Spinal cord (tissue), 9 donors: ENCODE measurements at regions not wholly inside any gene's neighbourhood (a gene's known extent, or its start where the extent isn't known, plus 50 kb on each side); places are given as distances from the start of the nearest gene placed in this dataset.

ENCODE experiments used
- DNase-seq, 6 donors: peaks; one replicate each; pipeline versions ENCODE4 v3.0.0 to v3.0.0-alpha.2; 2013 to 2015; ENCODE audit warnings: low spot score in 6 of 6, low read depth in 4 of 6
- H3K27ac ChIP-seq: one replicate; pipeline ENCODE4 v1.5.1; 2013; ENCODE audit warnings: low read depth, low read length, control low read depth
- H3K27me3 ChIP-seq: one replicate; pipeline ENCODE4 v1.6.1; 2013; ENCODE audit warnings: low read length; ENCODE audit not compliant: control insufficient read depth, insufficient read depth
- H3K36me3 ChIP-seq: one replicate; pipeline ENCODE4 v1.6.1; 2013; ENCODE audit warnings: low read length; ENCODE audit not compliant: control insufficient read depth, insufficient read depth
- H3K4me1 ChIP-seq: one replicate; pipeline ENCODE4 v1.6.1; 2013; ENCODE audit warnings: low read length; ENCODE audit not compliant: control insufficient read depth, insufficient read depth
- H3K4me3 ChIP-seq: one replicate; pipeline ENCODE4 v1.5.1; 2013; ENCODE audit warnings: low read depth, low read length, control low read depth
- H3K9me3 ChIP-seq: one replicate; pipeline ENCODE4 v1.6.1; 2013; ENCODE audit warnings: low read length; ENCODE audit not compliant: control insufficient read depth, insufficient read depth
- WGBS: methylation state at CpG from one replicate; pipeline ENCODE4 v1.1.5; 2013; ENCODE audit warnings: missing lambda C conversion rate; ENCODE audit not compliant: insufficient coverage; 5-methylcytosine and 5-hydroxymethylcytosine counted together
- donor health status: healthy.

GRCh38 chrX:137405449-137406140 lies 160.3 kb upstream of the ZIC3 start:
- DNase-seq: no peak
- Histone ChIP-seq H3K27ac (no peak overlapping the region), H3K4me1 (no peaks in the 10 kb centered on the region), H3K9me3 (no peaks in the 10 kb centered on the region), H3K27me3 (no peaks in the 10 kb centered on the region), H3K4me3 (no peak overlapping the region), H3K36me3 (no peaks in the 10 kb centered on the region)
- 82% methylated on average over 22 of the region's 26 CpGs for WGBS

- no peak for DNase-seq
- WGBS: 68% methylated on average over 2 of the region's 4 CpGs
- Histone ChIP-seq H3K27ac (no peak overlapping the region), H3K9me3 (no peaks in the 10 kb centered on the region), H3K27me3 (no peaks in the 10 kb centered on the region), H3K36me3 (no peaks in the 10 kb centered on the region), H3K4me3 (no peak overlapping the region), H3K4me1 (no peaks in the 10 kb centered on the region)
Measured at GRCh38 chrX:137401092-137401491, 164.8 kb upstream of the ZIC3 start.

GRCh38 chrX:137387646-137388045 lies 178.3 kb upstream of the ZIC3 start:
- Histone ChIP-seq H3K27me3 (no peaks in the 10 kb centered on the region), H3K4me1 (no peaks in the 10 kb centered on the region), H3K9me3 (no peaks in the 10 kb centered on the region), H3K4me3 (no peak overlapping the region), H3K36me3 (no peaks in the 10 kb centered on the region), H3K27ac (no peak overlapping the region)
- 83% methylated on average over 1 of the region's 2 CpGs for WGBS
- DNase-seq: no peak

- Histone ChIP-seq H3K27me3 (peaks cover 3% of the 10 kb centered on the region), H3K9me3 (no peaks in the 10 kb centered on the region), H3K4me3 (no peak overlapping the region), H3K4me1 (no peaks in the 10 kb centered on the region), H3K27ac (no peak overlapping the region), H3K36me3 (no peaks in the 10 kb centered on the region)
- no CpG with 5 or more reads among the region's 3 CpGs for WGBS
- DNase-seq: peak in 1 of 6 donors; percentile 43
Measured at GRCh38 chrX:137366018-137366633, 199.8 kb upstream of the ZIC3 start.

GRCh38 chrX:137363559-137363958 lies 202.4 kb upstream of the ZIC3 start:
- DNase-seq: no peak
- no peaks in the 10 kb centered on the region for H3K36me3 ChIP-seq
- H3K27me3 ChIP-seq: peaks cover 3% of the 10 kb centered on the region
- 80% methylated on average over 1 of the region's 1 CpG for WGBS
- H3K4me1 ChIP-seq: no peaks in the 10 kb centered on the region
- no peak overlapping the region for H3K4me3 ChIP-seq
- H3K27ac ChIP-seq: no peak overlapping the region
- no peaks in the 10 kb centered on the region for H3K9me3 ChIP-seq

GRCh38 chrX:137362583-137362982 lies 203.3 kb upstream of the ZIC3 start:
- Histone ChIP-seq H3K36me3 (no peaks in the 10 kb centered on the region), H3K4me3 (no peak overlapping the region), H3K4me1 (no peaks in the 10 kb centered on the region), H3K27ac (no peak overlapping the region), H3K27me3 (peaks cover 3% of the 10 kb centered on the region), H3K9me3 (no peaks in the 10 kb centered on the region)
- no peak for DNase-seq
- WGBS: no CpG with 5 or more reads among the region's 5 CpGs

- no peaks in the 10 kb centered on the region for H3K27me3 ChIP-seq
Measured at GRCh38 chrX:137354851-137355250, 211.1 kb upstream of the ZIC3 start.

GRCh38 chrX:137353404-137353803 lies 212.5 kb upstream of the ZIC3 start:
- Histone ChIP-seq H3K4me1 (no peaks in the 10 kb centered on the region), H3K27me3 (no peaks in the 10 kb centered on the region), H3K27ac (no peak overlapping the region), H3K4me3 (no peak overlapping the region), H3K36me3 (no peaks in the 10 kb centered on the region), H3K9me3 (no peaks in the 10 kb centered on the region)
- WGBS: 57% methylated on average over 1 of the region's 1 CpG
- no peak for DNase-seq

More at GRCh38 chrX:137354851-137355250, 211.1 kb upstream of the ZIC3 start:
- no peaks in the 10 kb centered on the region for H3K4me1 ChIP-seq
- no peaks in the 10 kb centered on the region for H3K36me3 ChIP-seq
- no peak overlapping the region for H3K4me3 ChIP-seq
- no peak for DNase-seq
- no peaks in the 10 kb centered on the region for H3K9me3 ChIP-seq
- no peak overlapping the region for H3K27ac ChIP-seq
- no CpG with 5 or more reads among the region's 1 CpG for WGBS

GRCh38 chrX:137352101-137352660 lies 213.7 kb upstream of the ZIC3 start:
- DNase-seq: no peak
- no peak overlapping the region for H3K4me3 ChIP-seq
- no peaks in the 10 kb centered on the region for H3K27me3 ChIP-seq
- H3K4me1 ChIP-seq: no peaks in the 10 kb centered on the region
- no peak overlapping the region for H3K27ac ChIP-seq
- H3K36me3 ChIP-seq: no peaks in the 10 kb centered on the region
- no peaks in the 10 kb centered on the region for H3K9me3 ChIP-seq

GRCh38 chrX:137342969-137343368 lies 223.0 kb upstream of the ZIC3 start:
- Histone ChIP-seq H3K4me3 (no peak overlapping the region), H3K27me3 (no peaks in the 10 kb centered on the region), H3K4me1 (no peaks in the 10 kb centered on the region), H3K36me3 (no peaks in the 10 kb centered on the region), H3K9me3 (no peaks in the 10 kb centered on the region), H3K27ac (no peak overlapping the region)
- peak in 1 of 6 donors; percentile 37 for DNase-seq
- 63% methylated on average over 2 of the region's 3 CpGs for WGBS
